Islet precursor cell (in vitro differentiated cells): ENCODE measurements at regions not wholly inside any gene's neighbourhood (a gene's known extent, or its start where the extent isn't known, plus 50 kb on each side); places are given as distances from the start of the nearest gene placed in this dataset.

Experiments
- DNase-seq: peaks from one replicate; pipeline ENCODE4 v3.0.0-alpha.2; 2018

DNA sequence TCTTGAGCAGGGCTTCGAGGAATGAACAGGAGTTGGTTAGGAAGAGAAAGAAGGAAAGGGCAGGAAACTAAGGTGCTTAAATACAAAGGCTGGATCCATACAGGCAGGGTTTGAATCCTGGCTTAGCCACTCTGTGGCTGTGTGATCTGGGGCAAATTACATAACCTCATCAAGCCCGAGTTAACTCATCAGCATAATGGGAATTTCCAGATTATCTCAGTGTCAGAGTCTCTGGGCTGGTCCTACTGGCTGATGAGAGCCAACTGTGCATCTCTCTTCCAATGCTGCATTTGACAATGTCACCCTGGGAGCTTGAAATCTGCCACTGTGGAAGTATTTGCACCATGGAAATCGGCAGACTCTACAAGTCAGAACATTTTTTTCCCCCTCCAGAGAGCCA is 83.8 kb upstream of the SLC6A6 start:
- no peak for DNase-seq

DNA sequence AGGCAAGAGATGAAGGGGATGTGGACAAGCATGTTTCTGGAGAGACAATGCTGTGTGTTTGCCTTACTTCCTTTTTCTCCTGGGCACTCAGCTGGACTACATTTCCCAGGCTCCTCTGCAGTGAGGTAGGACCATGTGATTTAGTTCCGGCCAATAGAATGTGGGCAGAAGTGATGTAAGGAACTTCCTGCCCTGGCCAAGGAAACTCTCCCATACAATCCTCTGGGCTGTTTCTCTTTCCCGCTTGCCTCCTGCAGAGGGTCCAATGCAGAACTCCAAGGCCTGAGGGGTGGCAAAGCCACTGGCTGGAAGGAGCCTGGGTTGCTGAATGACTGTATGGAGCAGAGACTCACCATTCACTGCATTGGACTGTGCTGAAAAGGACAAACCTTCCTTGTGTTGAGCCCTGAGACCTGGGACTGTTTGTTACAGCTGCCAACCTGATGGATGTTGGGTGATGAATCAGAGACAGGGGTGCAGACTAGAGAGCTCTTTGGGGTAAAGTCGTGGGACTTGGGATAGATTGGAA is 82.7 kb upstream of the SLC6A6 start:
- DNase-seq = peak; percentile 94

DNA sequence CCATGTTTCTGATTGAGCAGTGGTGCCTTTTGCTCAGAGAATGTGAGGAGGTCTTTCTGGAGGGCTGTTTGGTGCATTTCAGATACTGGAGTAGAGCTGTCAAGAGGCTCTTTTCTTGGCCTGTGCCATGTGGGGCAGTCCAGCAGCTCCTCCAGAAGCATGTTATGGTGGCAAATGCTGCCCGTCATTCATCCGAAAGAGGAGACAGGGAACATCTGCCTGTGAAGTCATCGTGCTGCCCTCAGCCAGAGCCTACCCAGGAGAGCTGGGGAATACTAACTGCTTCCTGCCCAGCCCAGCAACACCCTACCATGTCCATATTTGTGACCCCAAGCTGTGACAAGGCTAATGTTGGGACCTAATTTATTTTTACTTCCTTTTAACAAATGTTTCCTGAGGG is 82.2 kb upstream of the SLC6A6 start:
- DNase-seq = no peak

DNA sequence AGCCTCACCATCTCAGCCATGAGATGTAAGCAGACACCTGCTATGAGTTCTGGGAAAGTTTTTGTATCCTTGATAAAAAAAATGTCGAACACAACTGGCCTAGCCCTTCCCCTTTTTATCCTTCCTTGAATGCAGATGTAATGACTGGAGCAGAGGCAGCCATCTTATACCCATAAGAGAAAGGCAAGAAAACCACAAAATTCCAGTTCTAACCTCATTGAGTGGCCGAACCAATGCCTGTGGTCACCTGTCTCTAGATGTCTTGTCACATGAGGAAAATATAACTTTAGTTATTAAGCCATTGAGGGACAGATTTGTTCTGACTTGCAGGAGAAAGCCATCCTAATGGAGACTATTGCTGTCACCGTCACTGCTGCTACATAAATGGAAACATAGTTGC is 80.4 kb upstream of the SLC6A6 start:
- DNase-seq = no peak

DNA sequence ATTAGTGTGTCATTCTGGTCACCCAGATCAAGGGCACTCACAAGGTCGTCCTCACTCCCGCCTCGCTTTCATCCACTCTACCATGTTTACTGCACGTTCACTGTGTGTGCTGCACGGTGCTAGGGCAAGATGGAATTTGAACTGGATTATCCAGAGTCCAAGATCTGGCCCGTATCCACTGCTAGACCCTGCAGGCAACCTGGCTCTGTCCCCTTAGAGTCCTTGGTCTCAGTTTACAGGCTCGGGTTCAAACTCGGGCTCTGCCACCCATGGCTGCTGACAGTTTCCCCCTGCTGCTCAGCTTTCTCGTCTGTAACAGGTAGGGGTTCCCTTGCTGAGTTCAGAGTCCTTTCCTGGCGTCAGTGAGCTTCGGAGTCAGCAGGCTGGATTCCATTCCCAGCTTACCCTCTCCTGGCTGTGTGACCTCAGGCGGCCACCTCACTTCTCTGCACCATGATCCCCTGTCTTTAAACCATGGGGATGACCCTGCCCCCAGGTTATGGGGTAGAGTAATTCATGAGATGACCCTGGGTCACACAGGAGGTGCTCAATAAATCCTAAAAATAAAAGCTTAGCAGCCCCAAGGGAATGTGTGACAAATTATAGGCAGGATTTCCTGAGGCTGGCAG is 79.6 kb upstream of the SLC6A6 start:
- DNase-seq = no peak

DNA sequence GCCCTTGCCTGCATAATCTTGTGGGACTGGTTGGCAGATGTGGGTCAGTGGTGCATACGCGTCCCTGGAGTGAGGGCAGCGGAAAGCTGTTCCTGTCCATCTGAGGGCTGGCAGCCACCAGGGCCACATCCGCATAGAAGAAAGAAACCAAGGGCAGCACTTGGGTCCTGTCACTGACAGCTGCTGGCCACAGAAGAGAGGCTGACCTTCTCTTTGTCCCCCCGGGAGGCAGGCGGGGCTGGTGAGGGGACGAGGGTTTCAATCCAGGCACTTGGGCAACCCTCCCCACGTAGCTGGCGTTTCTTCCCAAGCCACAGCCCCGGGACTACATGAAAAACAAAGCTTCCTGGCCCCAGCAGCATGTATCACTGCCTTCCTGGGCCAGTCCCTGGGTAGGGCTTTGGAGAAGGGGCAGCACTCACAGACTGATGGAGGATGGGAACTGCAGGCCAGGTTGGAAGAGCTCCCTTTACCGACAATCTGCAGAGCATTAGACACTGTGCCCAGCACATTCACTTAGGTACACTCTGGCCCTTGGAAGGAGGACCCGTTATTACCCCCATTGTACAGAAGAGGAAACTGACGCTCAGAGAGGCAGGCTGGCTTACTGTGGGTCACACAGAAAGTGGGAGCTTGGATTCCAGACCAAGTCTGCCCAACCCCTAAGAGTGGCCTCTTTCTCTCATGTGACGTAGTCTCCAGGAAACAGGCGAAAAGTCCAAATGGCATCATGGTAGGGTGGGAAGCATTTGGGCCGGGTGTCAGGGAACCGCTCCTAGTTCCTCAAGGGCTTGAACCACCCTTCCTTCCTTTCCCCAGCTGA is 78.8 kb upstream of the SLC6A6 start:
- no peak for DNase-seq

DNA sequence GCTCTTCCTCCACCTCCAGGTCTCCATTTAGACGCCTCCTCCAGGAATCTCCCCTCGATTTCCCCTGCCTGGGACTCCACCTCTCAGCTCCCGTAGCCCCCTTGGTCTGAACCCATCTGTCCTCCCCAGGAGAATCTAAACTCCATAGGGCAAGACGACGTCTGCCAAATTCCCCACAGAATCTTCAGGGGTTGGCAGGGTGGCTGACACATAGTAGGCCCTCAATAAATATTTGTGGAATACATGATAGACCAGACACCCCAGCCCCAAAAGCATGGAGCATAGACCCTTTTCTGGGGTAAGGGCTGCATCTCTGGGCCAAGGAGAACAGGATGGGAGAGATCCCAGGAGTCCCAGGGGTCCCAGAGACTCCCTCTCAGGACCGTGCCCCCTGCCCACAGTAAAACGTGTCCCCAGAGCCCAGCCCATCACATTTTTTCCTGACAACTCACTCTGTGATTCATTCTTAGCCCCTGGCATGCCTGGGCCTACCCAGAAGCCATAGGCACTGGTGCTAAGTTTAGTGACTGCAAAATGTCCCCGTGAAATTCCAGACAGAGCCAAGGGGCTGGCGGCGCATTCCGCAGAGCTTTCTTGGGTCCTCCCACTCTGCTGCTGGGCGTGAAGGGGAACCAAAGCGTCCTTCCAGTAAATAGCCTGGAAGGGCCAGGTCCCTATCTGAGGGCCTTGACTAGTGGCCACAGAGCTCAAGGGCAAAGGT is 78.0 kb upstream of the SLC6A6 start:
- DNase-seq = peak; percentile 97

DNA sequence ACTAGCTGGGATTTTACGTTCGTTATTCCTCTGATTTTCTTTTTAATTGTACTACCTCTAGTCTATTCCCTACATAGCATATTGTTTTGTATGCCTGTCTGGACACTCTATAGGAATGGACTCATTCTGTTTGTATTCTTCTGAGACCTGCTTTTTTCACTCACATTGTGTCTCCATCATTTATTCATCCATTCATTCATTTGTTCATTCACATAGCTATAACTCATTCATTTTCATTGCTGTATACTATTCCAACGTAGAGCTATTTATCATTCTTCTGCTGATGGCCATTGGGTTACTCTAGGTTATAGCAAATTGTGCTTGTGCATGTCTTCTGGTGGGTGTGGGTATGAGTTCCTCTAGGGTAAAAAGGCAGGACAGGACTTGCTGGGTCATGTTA is 74.0 kb upstream of the SLC6A6 start:
- no peak for DNase-seq

DNA sequence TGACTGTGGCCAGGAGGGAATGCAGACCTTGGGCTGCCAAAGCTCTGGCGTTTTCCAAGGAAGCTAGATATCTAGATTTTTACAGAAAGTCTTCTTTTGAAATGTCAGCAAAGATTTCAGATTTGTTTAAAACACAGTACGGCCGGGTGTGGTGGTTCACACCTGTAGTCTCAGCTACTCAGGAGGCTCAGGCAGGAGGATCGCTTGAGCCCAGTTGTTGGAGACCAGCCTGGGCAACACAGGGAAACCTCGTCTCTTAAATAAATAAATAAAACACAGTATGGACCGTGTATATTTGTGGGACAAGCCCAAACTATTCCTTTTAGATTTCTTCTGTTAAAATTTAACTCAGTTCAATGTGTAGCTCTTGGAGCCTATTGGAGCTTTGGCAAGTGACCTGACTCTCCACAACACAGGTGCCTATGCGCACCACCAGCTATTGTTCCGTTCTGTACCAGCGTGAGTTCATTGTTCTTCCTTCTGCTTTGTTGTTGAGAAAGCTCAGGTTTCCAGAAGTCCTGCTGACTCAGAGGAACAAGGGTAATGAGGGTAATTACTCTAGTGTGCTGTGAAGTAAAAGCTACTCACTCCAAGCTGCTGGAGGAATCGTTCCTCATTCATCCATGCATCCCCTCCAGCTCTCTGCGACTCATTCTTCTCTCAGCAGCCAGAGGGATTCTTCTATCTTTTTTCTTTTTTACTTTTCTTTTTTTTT is 73.1 kb upstream of the SLC6A6 start:
- DNase-seq = peak; percentile 84

DNA sequence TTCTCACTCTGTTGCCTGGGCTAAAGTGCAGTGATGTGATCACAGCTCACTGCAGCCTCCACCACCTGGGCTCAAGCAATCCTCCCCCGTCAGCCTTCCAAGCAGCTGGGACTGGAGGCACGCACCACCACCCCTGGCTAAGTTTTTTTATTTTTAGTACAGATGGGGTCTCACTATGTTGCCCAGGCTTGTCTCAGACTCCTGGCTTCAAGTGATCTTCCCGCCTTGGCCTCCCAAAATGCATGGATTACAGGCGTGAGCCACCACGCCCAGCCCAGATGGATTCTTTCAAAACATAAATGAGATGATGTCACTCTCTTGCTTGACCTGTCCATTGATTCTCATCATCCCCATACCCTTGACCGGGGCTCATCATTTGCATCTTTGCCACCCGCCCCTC is 72.6 kb upstream of the SLC6A6 start:
- DNase-seq = no peak

DNA sequence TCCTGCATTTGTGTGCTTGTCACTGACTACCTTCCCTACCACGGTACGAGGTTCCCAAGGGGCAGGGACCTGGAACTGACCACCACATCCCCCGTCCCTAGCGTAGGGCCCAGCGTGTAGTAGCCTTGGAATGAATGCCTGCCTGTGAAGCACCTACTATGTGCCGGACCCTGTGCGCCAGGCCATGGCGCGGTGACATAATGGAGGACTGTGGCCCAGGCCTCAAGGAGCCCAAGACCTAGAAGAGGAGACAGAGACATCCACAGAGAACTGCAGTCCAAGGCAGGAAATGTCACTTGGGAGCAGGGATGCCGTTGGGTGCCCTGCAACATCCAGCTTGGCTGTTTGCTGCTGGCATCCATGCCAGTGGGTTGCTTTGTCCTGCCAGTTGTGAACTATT is 71.9 kb upstream of the SLC6A6 start:
- no peak for DNase-seq

DNA sequence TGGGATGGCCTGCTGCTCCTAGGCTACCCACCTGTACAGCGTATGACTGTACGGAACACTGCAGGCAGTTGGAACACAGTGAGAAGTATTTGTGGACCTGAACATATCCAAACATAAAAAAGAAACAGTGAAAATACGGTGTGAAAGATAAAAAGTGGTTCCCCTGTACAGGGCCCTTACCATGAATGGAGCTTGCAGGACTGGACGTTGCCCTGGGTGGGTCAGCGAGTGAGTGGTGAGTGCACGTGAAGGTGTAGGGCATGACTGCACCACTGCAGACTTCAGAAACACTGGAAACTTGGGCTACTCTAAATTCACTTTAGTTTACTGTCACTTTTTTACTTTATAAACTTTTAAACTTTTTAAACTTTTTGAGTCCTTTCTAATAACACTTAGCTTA is 71.2 kb upstream of the SLC6A6 start:
- no peak for DNase-seq

DNA sequence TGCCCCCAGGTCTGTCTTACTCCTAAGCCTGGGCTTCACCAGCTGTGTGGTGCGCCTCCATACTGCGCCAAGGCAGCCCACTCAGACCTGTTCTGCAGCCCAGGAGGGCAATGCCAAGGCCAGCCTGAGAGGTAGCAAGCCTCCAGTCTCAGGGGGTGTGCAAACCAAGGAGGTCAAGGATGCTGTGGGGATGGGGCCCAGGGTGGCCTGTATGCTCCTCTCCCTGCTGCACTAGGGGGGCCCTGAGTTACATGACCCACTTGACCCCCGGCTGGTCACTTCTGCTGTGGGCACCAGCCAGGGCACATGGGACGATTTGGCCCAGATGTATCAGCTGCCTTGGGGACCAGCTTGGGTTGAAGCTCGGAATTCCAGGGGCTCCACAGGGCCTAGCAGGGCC is 70.0 kb upstream of the SLC6A6 start:
- no peak for DNase-seq

DNA sequence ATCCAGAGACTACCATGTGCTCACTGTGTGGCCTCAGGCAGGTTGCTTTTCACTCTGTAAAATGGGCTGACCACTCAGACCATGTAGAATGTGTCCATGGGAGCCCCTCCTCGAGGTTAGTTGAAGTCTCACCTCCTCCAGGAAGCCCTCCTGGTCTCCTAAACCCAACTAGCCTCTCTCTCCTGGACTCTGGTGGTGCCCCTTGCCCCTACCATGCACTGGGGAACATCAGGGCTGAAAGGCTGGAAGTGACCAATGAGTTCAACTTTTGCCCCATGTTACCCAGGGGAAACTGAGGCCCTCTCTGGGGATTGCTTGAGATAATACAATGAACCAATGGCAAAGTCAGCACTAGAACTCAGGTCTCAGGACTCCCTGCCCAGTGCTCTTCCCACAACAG is 69.2 kb upstream of the SLC6A6 start:
- no peak for DNase-seq

DNA sequence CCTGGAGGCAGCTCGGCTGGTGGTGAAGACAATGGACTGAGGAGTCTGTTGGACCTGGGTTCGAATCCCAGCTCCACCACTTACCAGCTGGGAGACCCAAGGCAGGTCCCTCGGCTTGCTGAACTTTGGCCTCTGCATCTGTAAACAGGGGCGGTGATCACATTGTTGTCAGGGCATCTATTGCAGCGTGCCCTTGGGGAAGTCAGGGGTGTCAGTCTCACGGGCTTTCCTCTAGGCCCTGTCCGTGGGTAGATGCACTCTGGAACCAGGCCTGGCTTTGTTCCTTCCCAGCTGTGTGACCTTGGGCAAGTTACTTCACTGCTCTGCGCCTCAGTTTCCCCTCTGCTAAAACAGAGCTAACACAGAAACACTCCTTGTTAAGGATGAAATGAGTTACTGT is 68.8 kb upstream of the SLC6A6 start:
- no peak for DNase-seq

DNA sequence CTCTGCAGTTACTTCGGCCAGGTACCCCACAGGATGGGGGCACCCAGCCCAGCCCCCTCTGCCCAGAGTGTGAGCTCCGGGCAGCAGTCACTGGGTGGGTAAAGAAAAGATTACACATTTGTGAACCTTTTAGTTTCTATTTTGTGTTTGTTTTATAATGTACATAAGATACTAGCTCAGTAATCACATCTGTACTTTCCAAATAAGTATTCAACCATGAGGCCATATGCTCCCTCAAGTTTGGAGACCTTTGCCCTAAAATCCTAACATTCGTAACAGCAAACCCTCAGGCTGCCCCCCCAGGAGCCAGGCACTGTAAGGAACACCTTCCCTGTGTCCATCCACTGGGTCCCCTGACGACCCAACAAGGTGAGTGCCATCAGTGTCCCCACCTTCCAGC is 68.3 kb upstream of the SLC6A6 start:
- DNase-seq = no peak

DNA sequence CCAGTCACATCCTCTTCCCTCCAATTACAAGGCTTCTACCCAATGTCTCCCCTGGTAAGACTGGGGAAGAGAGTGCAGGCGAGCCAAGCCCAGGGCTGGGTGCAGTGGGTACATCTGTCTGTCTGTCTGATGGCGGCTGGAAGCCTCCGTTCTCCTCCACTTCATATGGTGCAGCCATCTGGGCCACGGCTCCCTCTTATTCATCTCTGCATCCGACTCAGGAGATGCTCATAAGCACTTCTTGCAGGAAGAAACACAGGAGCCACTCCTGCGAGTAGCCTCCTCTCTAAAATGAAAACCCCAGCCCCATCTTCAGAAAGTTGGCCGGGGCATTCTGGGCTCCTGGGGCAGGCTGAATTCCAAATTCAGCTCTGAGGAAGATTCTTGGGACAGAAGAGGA is 67.5 kb upstream of the SLC6A6 start:
- DNase-seq = no peak

DNA sequence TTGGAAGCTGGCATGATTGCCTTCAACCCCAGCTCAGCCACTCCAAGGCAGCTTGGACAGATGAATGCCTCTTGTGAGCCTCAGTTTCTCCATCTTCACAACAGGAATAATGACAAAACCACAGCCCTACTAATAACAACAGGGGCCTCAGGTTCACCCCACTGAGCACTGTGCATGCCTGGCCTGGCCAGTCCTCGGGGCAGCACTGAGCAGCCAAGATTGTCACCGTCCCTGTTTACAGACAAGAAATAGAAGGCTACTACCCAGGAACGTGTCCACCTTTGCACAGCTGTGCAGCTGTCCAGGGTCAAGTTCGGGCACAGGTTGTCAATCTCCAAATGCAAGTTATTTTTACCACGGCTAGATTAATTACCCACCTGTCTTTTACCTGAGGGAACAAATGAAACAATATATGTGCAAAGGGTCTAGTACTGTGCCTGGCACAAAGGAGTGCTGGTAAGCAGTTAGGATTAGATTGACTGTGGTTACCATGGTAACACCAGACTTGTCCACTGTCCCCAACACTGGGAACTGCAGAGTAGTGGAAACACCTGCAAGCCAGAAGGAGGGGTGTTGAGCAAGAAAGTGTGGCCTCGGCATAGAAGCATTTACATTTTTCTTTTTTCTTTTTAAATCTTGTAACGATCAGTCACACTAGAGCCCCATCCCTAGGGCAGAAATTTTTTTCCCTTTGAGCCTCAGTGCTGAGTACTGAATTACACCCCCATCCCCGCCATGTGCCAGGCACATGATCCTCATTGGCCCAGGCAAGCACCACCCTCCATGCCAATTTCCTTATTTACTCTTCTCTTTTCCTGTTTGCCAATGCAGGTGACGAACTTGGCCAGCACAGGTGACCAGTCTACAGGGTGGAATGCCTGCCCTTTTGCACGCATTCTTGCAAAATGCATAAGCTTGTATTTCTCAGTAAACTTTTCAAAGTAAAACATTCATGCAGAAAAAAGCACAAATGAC is 66.3 kb upstream of the SLC6A6 start:
- DNase-seq = no peak

DNA sequence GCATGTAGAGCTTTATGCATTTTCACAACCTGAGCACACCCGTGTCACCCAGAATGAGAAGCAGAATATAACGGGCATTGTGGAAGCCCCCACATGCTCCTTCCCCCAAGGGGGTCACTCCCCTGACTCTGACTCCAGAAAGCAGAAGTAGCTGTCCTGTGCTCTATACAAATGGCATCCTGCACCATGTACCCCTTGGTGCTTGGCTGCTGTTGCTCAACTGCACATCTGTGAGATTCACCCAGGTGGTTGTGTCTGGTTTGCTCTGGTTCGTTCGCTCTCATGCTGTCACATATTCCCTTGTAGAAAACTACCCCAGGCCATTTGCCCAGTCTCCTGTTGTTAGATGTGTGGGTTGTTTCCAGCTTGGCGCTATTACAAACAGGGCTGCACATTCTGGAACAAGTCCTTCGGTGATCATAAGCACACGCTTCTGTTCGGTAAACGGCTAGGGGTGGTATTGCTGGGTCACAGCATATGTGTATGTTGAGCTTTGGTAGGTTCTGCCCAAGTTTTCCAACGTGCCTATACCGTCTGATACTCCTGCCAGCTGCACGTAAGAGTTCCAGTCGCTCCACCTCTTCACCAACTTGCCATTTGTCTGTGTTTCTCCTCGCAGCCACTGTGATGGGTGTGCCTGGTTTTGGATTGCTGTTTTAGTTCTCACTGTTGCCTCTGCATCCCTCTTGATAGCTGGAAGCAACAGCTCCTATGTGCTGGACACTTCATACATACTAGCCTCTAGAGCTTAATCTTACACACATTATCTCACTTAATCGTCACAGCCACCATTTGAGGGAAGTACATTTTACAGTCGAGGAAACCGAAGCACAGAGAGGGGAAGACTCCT is 65.4 kb upstream of the SLC6A6 start:
- DNase-seq = no peak

DNA sequence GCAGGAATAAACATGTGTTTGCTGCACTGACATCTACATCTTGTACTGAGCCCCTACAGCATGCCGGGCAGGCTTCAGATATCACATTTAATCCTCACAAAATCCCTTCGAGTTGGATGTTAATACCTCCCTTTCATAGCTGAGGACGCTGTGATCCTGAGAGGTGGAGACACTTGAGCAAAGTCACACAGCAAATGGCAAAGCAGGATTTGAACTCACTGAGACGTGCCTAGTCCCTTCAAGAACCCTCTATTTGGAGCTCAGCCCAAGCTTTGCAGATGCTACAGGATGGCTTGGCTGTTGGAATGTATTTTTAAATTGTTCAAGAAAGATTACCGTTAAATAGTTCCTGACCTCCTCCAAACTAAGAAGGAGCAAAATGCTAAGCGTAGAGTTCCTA is 64.6 kb upstream of the SLC6A6 start:
- DNase-seq = no peak

DNA sequence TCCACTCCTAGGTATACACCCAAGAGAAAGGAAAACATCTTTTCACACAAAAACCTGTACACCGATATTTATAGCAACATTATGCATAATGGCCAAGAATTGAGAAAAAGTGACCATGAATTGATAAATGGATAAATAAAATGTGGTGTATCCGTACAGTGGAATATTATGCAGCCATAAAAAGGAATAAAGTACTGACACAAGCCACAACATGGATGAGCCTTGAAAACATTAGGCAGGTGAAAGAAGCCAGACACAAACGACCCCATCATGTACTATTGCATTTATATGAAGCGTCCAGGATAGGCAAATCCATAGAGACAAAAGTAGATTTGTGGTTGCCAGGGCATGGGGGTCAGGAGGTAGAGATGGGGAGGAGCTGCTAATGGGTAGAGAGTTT is 64.2 kb upstream of the SLC6A6 start:
- no peak for DNase-seq
